Hematopoietic multipotent progenitor cell treated with erythropoietin and hydrocortisone succinate and interleukin-3 and kit ligand, for 17 days (in vitro differentiated cells): ENCODE measurements at regions not wholly inside any gene's neighbourhood (a gene's known extent, or its start where the extent isn't known, plus 50 kb on each side); places are given as distances from the start of the nearest gene placed in this dataset.

Experiments
- DNase-seq: peaks from one replicate; pipeline ENCODE4 v3.0.0-alpha.2; 2015; ENCODE audit warnings: low spot score

- no peak for DNase-seq
These were observed 95.6 kb upstream of the SLC35B3 start for GRCh38 chr6:8530785-8531435.

GRCh38 chr6:8529250-8529649 is 93.9 kb upstream of the SLC35B3 start:
- no peak for DNase-seq

GRCh38 chr6:8527818-8528217 is 92.5 kb upstream of the SLC35B3 start:
- no peak for DNase-seq

- no peak for DNase-seq
These were observed 91.3 kb upstream of the SLC35B3 start for GRCh38 chr6:8526624-8527023.

- no peak for DNase-seq
These were observed 90.0 kb upstream of the SLC35B3 start for GRCh38 chr6:8525370-8525769.

- DNase-seq = no peak
These were observed 77.8 kb upstream of the SLC35B3 start for GRCh38 chr6:8513174-8513573.

- no peak for DNase-seq
These were observed 71.9 kb upstream of the SLC35B3 start for GRCh38 chr6:8507286-8507685.

GRCh38 chr6:8506126-8506525 is 70.8 kb upstream of the SLC35B3 start:
- no peak for DNase-seq

GRCh38 chr6:8499540-8499939 is 64.2 kb upstream of the SLC35B3 start:
- no peak for DNase-seq

- no peak for DNase-seq
These were observed 59.4 kb upstream of the SLC35B3 start for GRCh38 chr6:8494730-8495129.

GRCh38 chr6:8492536-8493133 is 57.3 kb upstream of the SLC35B3 start:
- DNase-seq = no peak
